Nucleus accumbens (tissue), 56 donors: ENCODE measurements at regions not wholly inside any gene's neighbourhood (a gene's known extent, or its start where the extent isn't known, plus 50 kb on each side); places are given as distances from the start of the nearest gene placed in this dataset.

Experiments
- DNase-seq, 56 donors: peaks; one replicate each; lab custom pipeline; 2025; lab: John Stamatoyannopoulos, UW

- peak in 2 of 56 donors; percentile 12 to 38 for DNase-seq
Observed at GRCh38 chr1:201678264-201679101, 139.6 kb downstream of the NAV1 start.

- no peak for DNase-seq
Observed at GRCh38 chr1:201681375-201681774, 142.4 kb downstream of the NAV1 start.

- no peak for DNase-seq
Observed at GRCh38 chr1:201682964-201683363, 144.0 kb downstream of the NAV1 start.

DNA sequence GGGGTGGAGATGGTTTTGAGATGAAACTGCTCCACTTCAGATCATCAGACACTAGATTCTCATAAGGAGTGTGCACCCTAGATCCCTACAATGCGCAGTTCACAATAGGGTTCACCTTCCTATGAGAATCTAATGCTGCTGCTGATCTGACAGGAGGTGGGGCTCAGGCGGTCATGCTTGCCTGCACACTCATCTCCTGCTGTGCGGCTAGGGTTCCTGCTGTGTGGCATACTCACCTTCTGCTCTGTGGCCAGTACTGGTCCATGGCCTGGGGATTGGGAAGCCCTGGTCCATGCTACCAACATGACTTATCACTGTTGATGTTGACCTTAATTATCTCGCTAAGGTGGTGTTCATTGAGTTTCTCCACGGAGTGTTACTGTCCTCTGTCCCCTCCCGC, 144.5 kb downstream of the NAV1 start:
- DNase-seq: no peak

- DNase-seq: no peak
Observed at GRCh38 chr1:201685485-201685884, 143.5 kb upstream of the IPO9 start.

GRCh38 chr1:201686714-201687455, 142.1 kb upstream of the IPO9 start:
- DNase-seq: peak in 1 of 56 donors; percentile 21

- DNase-seq: no peak
Observed at GRCh38 chr1:201688514-201688913, 140.4 kb upstream of the IPO9 start.

GRCh38 chr1:201689647-201690046, 139.3 kb upstream of the IPO9 start:
- DNase-seq: no peak

GRCh38 chr1:201690528-201690927, 138.4 kb upstream of the IPO9 start:
- DNase-seq: no peak

GRCh38 chr1:201691716-201692554, 137.0 kb upstream of the IPO9 start:
- no peak for DNase-seq

- no peak for DNase-seq
Observed at GRCh38 chr1:201692555-201693394, 136.2 kb upstream of the IPO9 start.

DNA sequence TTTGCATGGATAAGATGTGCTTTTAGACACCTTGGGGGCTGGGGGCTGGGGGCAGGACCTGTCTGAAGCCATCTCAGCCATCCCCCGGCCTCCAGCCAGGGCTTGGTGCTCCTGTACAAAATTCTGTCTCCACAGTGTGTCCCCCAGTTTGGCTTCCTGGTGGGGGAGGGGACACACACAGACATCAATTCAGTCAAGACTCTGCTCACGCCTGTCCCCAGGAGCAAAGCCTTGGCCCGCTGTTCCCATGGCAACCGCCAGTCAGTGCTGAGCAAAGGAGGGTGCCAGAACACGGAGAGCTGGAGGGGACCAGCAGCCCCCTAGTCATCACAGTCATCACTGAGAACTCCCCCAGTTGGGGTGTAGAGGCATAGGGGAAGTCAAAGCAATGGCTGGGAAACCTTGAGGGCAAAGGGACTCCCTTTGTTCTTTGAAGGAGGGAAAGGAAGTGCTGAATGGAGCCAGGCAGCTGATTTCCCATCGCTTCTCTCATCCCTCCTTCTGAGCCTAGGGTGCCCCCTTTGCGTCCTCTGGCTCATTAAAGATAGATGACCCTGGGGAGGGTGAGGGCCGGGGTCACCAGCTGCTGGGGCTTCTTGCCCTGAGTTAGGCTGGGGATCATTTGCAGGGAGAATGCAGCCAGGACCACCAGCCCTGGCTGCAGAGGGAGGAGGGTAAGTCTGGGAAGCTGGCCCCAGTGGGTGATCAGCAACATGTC, 134.9 kb upstream of the IPO9 start:
- peak in 7 of 56 donors; percentile 12 to 37 (median 19) for DNase-seq

GRCh38 chr1:201694608-201695335, 134.2 kb upstream of the IPO9 start:
- no peak for DNase-seq

DNA sequence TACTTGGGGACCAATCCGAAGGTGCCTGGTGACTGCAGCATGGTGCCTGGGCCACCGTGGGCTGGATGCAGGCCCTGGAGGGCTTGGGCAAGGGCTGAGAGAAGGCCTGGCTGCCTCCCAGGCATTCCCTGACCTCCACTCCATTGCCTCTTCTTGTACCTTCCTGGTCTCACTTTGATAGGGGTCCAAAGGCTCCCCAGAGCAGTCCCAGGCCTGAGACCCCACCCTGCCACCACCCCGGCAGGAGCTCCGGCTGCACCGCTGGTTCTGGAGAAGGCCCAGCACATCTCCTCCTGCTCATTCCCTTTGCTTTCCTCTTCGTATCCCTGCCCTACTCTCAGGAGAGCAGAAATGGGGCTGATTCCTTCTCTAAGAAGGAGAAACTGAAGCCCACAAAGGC, 133.3 kb upstream of the IPO9 start:
- DNase-seq: no peak

- peak in 53 of 56 donors; percentile 32 to 89 (median 70) for DNase-seq
Observed at GRCh38 chr1:201696217-201696761, 132.7 kb upstream of the IPO9 start.

GRCh38 chr1:201697174-201697573, 131.8 kb upstream of the IPO9 start:
- no peak for DNase-seq

GRCh38 chr1:201701831-201702230, 127.1 kb upstream of the IPO9 start:
- DNase-seq: no peak

GRCh38 chr1:201702936-201703335, 126.0 kb upstream of the IPO9 start:
- DNase-seq: peak in 6 of 56 donors; percentile 15 to 35 (median 24)
